HG03521 (cell line): ENCODE measurements at regions not wholly inside any gene's neighbourhood (a gene's known extent, or its start where the extent isn't known, plus 50 kb on each side); places are given as distances from the start of the nearest gene placed in this dataset.
"Not testable (repeated sequence)": the region's sequence is repeated elsewhere in the genome, so short reads cannot be mapped to it uniquely, and the experiment has no call there.

Experiments used
- ATAC-seq: cut with Tn5 transposase; IDR thresholded peaks from one replicate; pipeline ENCODE4 v1.9.1; 2021; ENCODE audit warnings: mild to moderate bottlenecking, moderate library complexity; ENCODE audit not compliant: unreplicated experiment

GRCh38 chr3:134106580-134106979 is 76.9 kb upstream of the SLCO2A1 start:
- ATAC-seq: peak; percentile 81

- ATAC-seq: no peak
Observed at GRCh38 chr3:134105876-134106556, 76.3 kb upstream of the SLCO2A1 start.

- ATAC-seq: no peak
Observed at GRCh38 chr3:134104031-134104430, 74.3 kb upstream of the SLCO2A1 start.

- ATAC-seq: no peak
Observed at GRCh38 chr3:134103470-134103869, 73.7 kb upstream of the SLCO2A1 start.

GRCh38 chr3:134102976-134103375 is 73.3 kb upstream of the SLCO2A1 start:
- ATAC-seq: no peak

- not testable (repeated sequence) for ATAC-seq
Observed at GRCh38 chr3:134096214-134096613, 66.5 kb upstream of the SLCO2A1 start.

- ATAC-seq: no peak
Observed at GRCh38 chr3:134095005-134095404, 65.3 kb upstream of the SLCO2A1 start.

- ATAC-seq: no peak
Observed at GRCh38 chr3:134094491-134094890, 64.8 kb upstream of the SLCO2A1 start.

GRCh38 chr3:134093956-134094355 is 64.2 kb upstream of the SLCO2A1 start:
- ATAC-seq: no peak

GRCh38 chr3:134092208-134092701 is 62.5 kb upstream of the SLCO2A1 start:
- no peak for ATAC-seq

GRCh38 chr3:134090031-134090430 is 60.3 kb upstream of the SLCO2A1 start:
- ATAC-seq: no peak

GRCh38 chr3:134087060-134087974 is 57.6 kb upstream of the SLCO2A1 start:
- no peak for ATAC-seq

GRCh38 chr3:134086616-134087015 is 56.9 kb upstream of the SLCO2A1 start:
- ATAC-seq: no peak

- no peak for ATAC-seq
Observed at GRCh38 chr3:134085034-134085775, 55.5 kb upstream of the SLCO2A1 start.

GRCh38 chr3:134084242-134084950 is 54.7 kb upstream of the SLCO2A1 start:
- ATAC-seq: no peak

- no peak for ATAC-seq
Observed at GRCh38 chr3:134083626-134084241, 54.0 kb upstream of the SLCO2A1 start.

- no peak for ATAC-seq
Observed at GRCh38 chr3:134083008-134083407, 53.3 kb upstream of the SLCO2A1 start.

GRCh38 chr3:134082582-134082981 is 52.9 kb upstream of the SLCO2A1 start:
- no peak for ATAC-seq

- no peak for ATAC-seq
Observed at GRCh38 chr3:134081211-134081610, 51.5 kb upstream of the SLCO2A1 start.

GRCh38 chr3:134080761-134081160 is 51.0 kb upstream of the SLCO2A1 start:
- ATAC-seq: no peak
